ENCODE measurements at regions not wholly inside any gene's neighbourhood (a gene's known extent, or its start where the extent isn't known, plus 50 kb on each side); places are given as distances from the start of the nearest gene placed in this dataset.

DNA sequence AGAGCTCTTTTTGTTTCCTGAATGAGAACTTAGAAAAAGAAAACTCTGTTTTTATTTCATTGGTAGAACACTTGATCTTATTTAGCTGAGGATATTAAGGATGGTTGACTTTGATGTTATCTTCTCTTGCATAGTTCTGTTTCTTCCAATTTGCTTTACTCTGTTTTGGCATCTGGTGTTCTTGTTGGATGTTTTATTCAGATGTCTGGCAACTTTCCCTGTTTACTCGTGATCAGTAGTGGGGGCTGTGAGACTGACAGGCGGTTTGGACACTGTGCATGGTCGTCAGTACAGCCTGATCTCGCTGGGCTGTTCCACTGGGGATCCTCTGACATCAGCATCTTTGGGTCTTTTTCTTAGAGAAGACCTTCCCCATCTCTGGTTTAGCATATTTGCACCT lies 100.1 kb downstream of the TSN start:
- no peak for TF ChIP-seq POLR2A (IDR thresholded peaks at IDR 0.05; ENCODE audit: low read length)
- no peak for TF ChIP-seq GATA1 (IDR thresholded peaks at IDR 0.05; ENCODE audit: low read depth, low read length)
